ENCODE measurements at regions not wholly inside any gene's neighbourhood (a gene's known extent, or its start where the extent isn't known, plus 50 kb on each side); places are given as distances from the start of the nearest gene placed in this dataset.
"Not testable (repeated sequence)": the region's sequence is repeated elsewhere in the genome, so short reads cannot be mapped to it uniquely, and the experiment has no call there.

GRCh38 chr6:147441751-147442150, 66.7 kb upstream of the SAMD5 start:
- DNase-seq (ENCODE audit: low read depth), result no peak

- no peak for DNase-seq (ENCODE audit: low read depth)
These were observed 60.5 kb upstream of the SAMD5 start for GRCh38 chr6:147447835-147448611.

DNA sequence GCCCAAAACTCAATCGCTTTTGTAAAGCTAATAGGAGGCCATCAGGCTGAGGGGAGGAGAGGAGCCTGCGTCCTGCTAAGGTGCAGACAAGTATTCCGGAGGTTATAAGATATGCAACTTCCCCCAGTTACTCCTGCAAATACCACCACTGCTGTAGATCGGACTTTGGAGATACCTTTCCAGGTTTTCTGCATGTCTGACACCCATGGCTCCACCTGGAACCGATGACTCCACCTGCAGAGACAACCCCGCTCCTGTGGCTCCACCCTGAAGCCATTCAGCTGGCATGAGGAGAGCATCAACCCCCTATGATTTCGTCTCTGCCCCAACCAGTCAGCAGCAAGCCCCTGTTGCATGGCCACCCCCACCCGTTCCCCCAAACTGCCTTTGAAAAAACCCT, 59.7 kb upstream of the SAMD5 start:
- no peak for DNase-seq (ENCODE audit: low read depth)

GRCh38 chr6:147449405-147450161, 58.9 kb upstream of the SAMD5 start:
- peak; percentile 10 for DNase-seq (ENCODE audit: low read depth)

DNA sequence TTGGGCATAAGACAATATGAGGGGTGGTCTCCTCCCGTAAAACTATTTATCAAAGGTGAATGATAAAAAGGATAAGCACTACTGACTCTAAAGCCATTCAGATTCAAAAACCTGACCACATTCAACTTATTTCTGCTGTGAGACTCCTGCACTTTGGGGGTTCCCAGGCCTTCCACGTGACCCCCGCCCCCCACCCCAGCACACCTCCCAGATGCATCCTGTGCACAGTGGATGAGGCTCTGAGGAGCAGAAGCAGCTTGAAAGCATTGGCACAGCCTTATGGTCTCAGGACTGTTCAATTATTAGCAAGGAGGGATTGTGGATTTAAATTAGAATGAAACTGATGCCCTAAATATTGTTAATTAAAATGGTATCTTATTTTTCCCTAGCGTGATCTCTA, 55.1 kb upstream of the SAMD5 start:
- no peak for DNase-seq (ENCODE audit: low read depth)

DNA sequence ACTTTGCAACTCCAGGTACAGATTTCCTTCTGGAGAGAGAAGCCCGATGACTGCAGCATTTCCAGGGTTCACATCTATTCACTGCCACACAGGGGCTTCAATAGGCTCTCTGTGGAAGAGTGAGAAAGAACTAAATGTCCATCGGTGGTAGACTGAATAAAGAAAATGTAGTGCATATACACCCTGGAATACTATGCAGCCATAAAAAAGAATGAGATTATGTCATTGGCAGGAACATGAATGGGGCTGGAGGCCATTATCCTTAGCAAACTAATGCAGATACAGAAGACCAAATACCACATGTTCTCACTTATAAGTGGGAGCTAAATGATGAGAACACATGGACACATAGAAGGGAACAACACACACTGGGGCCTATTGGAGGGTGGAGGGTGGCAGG, 53.6 kb upstream of the SAMD5 start:
- not testable (repeated sequence) for DNase-seq (ENCODE audit: low read depth)

Data from M059J (cell line).